ENCODE measurements at regions not wholly inside any gene's neighbourhood (a gene's known extent, or its start where the extent isn't known, plus 50 kb on each side); places are given as distances from the start of the nearest gene placed in this dataset.

GRCh38 chr13:24605923-24606372 is 74.3 kb upstream of the ATP12A start:
- DNase-seq (ENCODE audit: low read depth) = no peak
- TF ChIP-seq CTCF (conservative IDR thresholded peaks at IDR 0.05; ENCODE audit: low read depth, low read length) = peak; percentile 42
- no peak overlapping the region for H3K4me3 ChIP-seq (ENCODE audit: low read length)

- no peak for DNase-seq (ENCODE audit: low read depth)
- TF ChIP-seq CTCF (conservative IDR thresholded peaks at IDR 0.05; ENCODE audit: low read depth, low read length) = no peak
- H3K4me3 ChIP-seq (ENCODE audit: low read length) = no peak overlapping the region
These were observed 73.6 kb upstream of the ATP12A start for GRCh38 chr13:24606486-24607170.

- no peak overlapping the region for H3K4me3 ChIP-seq (ENCODE audit: low read length)
These were observed 69.3 kb upstream of the ATP12A start for GRCh38 chr13:24610956-24611355.

GRCh38 chr13:24612726-24613125 is 67.5 kb upstream of the ATP12A start:
- H3K4me3 ChIP-seq (ENCODE audit: low read length) = no peak overlapping the region
- no peak for DNase-seq (ENCODE audit: low read depth)
- no peak for TF ChIP-seq CTCF (conservative IDR thresholded peaks at IDR 0.05; ENCODE audit: low read depth, low read length)

More at GRCh38 chr13:24610956-24611355, 69.3 kb upstream of the ATP12A start:
- TF ChIP-seq CTCF (conservative IDR thresholded peaks at IDR 0.05; ENCODE audit: low read depth, low read length) = no peak
- DNase-seq (ENCODE audit: low read depth) = no peak

GRCh38 chr13:24613128-24613527 is 67.1 kb upstream of the ATP12A start:
- no peak overlapping the region for H3K4me3 ChIP-seq (ENCODE audit: low read length)
- no peak for DNase-seq (ENCODE audit: low read depth)
- TF ChIP-seq CTCF (conservative IDR thresholded peaks at IDR 0.05; ENCODE audit: low read depth, low read length) = no peak

- no peak for TF ChIP-seq CTCF (conservative IDR thresholded peaks at IDR 0.05; ENCODE audit: low read depth, low read length)
These were observed 66.5 kb upstream of the ATP12A start for GRCh38 chr13:24613755-24614154.

More at GRCh38 chr13:24613755-24614154, 66.5 kb upstream of the ATP12A start:
- DNase-seq (ENCODE audit: low read depth) = no peak
- H3K4me3 ChIP-seq (ENCODE audit: low read length) = no peak overlapping the region
